Tibial artery (tissue), 4 donors: ENCODE measurements at regions not wholly inside any gene's neighbourhood (a gene's known extent, or its start where the extent isn't known, plus 50 kb on each side); places are given as distances from the start of the nearest gene placed in this dataset.
"Not testable (repeated sequence)": the region's sequence is repeated elsewhere in the genome, so short reads cannot be mapped to it uniquely, and the experiment has no call there.

Experiments
- DNase-seq, 2 donors: peaks; one replicate each; pipeline ENCODE4 v3.0.0-alpha.2; 2019
- H3K27ac ChIP-seq, 2 donors: fragments of 200-600 bp; sonication (generic) in 1 of 2; 1 replicate in 1 of 2; 2 replicates in 1 of 2; pipeline ENCODE4 v1.5.1; 2018 to 2019; ENCODE audit warnings: mild to moderate bottlenecking in 1 of 2
- H3K27me3 ChIP-seq, 2 donors: fragments of 200-600 bp; sonication (generic) in 1 of 2; one replicate each; pipeline versions ENCODE4 v1.5.1 to v1.6.0; 2016 to 2019
- H3K36me3 ChIP-seq, 3 donors: fragments of 200-600 bp; sonication (generic) in 2 of 3; one replicate each; pipeline ENCODE4 v1.5.1; 2016 to 2019; ENCODE audit warnings: mild to moderate bottlenecking in 2 of 3
- H3K4me1 ChIP-seq, 4 donors: fragments of 200-600 bp; sonication (generic) in 2 of 4; 1 replicate in 3 of 4; 2 replicates in 1 of 4; pipeline ENCODE4 v1.5.1; 2016 to 2019
- H3K4me3 ChIP-seq, 2 donors: fragments of 200-600 bp; sonication (generic) in 1 of 2; 1 replicate in 1 of 2; 2 replicates in 1 of 2; pipeline ENCODE4 v1.5.1; 2018 to 2019; ENCODE audit warnings: mild to moderate bottlenecking in 2 of 2
- H3K9me3 ChIP-seq, 3 donors: fragments of 200-600 bp; sonication (generic) in 1 of 3; one replicate each; pipeline ENCODE4 v1.5.1; 2016 to 2019
- intact Hi-C: fragments of 100-400 bp; cut with DNase I; formaldehyde crosslinking; loops from one replicate; pipeline ENCODE4 v1.15.0; 2023; ENCODE audit warnings: low total_unique reads
- TF ChIP-seq, protein P1 (sequence below), 2 experiments: fragments of 200-600 bp in 1 of 2; fragments of 450-650 bp in 1 of 2; IDR thresholded peaks; one replicate each; pipeline ENCODE4 v1.5.1; 2017 to 2019; ENCODE audit warnings: antibody characterized with exemption in 2 of 2, mild to moderate bottlenecking in 1 of 2, moderate library complexity in 1 of 2

- no peak overlapping the region for H3K27ac ChIP-seq
- no peak for DNase-seq
- intact Hi-C loops, result no loop called here
These were observed 64.4 kb upstream of the PTHLH start for GRCh38 chr12:28036940-28037339.

DNA sequence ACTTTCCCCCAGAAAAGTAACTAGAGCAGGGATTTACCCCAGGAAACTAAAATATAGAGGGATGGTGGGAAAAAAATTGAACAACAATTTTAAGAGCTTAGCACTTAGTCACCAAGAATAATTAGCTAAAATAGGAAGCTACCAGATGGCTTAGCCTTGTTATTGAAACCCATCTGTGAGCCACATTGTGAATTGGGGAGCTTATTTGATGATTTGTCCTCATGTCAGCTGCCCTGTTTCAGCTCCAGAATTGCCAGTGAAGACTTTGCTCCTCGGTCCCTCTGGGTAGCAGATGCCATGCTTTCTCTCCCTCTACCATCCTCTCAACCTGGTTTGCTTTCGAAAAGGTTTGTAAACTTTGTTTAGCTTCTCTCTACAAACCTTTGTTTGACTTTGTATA, 67.7 kb upstream of the PTHLH start:
- Histone ChIP-seq H3K27me3 (no peaks in the 10 kb centered on the region), H3K4me3 (no peak overlapping the region), H3K27ac (no peak overlapping the region), H3K4me1 (no peaks in the 10 kb centered on the region), H3K36me3 (no peaks in the 10 kb centered on the region), H3K9me3 (no peaks in the 10 kb centered on the region)
- TF ChIP-seq, protein P1, sequence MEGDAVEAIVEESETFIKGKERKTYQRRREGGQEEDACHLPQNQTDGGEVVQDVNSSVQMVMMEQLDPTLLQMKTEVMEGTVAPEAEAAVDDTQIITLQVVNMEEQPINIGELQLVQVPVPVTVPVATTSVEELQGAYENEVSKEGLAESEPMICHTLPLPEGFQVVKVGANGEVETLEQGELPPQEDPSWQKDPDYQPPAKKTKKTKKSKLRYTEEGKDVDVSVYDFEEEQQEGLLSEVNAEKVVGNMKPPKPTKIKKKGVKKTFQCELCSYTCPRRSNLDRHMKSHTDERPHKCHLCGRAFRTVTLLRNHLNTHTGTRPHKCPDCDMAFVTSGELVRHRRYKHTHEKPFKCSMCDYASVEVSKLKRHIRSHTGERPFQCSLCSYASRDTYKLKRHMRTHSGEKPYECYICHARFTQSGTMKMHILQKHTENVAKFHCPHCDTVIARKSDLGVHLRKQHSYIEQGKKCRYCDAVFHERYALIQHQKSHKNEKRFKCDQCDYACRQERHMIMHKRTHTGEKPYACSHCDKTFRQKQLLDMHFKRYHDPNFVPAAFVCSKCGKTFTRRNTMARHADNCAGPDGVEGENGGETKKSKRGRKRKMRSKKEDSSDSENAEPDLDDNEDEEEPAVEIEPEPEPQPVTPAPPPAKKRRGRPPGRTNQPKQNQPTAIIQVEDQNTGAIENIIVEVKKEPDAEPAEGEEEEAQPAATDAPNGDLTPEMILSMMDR (IDR thresholded peaks at IDR 0.05), result no peak
- intact Hi-C loops, result no loop called here
- no peak for DNase-seq

More at GRCh38 chr12:28036940-28037339, 64.4 kb upstream of the PTHLH start:
- Histone ChIP-seq H3K9me3 (no peaks in the 10 kb centered on the region), H3K4me1 (no peaks in the 10 kb centered on the region), H3K4me3 (no peak overlapping the region), H3K36me3 (no peaks in the 10 kb centered on the region), H3K27me3 (no peaks in the 10 kb centered on the region)
- TF ChIP-seq, protein P1 (IDR thresholded peaks at IDR 0.05), result no peak

- intact Hi-C loops, H3K4me3 ChIP-seq: not testable (repeated sequence)
These were observed 74.1 kb upstream of the PTHLH start for GRCh38 chr12:28046600-28046999.

DNA sequence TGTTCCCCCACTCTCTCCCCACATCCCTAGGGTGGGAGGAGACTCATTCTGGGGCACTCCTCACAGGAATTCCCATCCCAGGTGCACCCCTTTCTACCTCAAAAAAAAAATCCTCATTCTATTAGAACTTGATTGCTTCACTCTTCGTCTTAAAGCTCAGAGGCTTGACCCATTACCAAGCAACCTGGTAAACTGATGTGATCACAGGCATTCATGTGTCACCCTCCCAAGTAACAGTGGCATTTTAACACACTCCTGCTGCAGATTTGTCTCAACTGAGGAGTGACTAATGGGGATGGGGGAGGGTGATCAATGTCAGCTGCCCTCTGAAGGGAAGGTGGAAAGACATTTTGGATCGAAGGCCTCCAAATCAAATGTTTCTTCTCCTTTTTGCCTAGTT, 78.1 kb upstream of the PTHLH start:
- TF ChIP-seq, protein P1 (IDR thresholded peaks at IDR 0.05), result no peak

More at GRCh38 chr12:28046600-28046999, 74.1 kb upstream of the PTHLH start:
- not testable (repeated sequence) for H3K4me1 ChIP-seq, H3K9me3 ChIP-seq, H3K36me3 ChIP-seq, DNase-seq, H3K27me3 ChIP-seq, H3K27ac ChIP-seq

GRCh38 chr12:28051516-28052354, 79.2 kb upstream of the PTHLH start:
- no peak overlapping the region for H3K4me3 ChIP-seq

More for the DNA sequence above, 78.1 kb upstream of the PTHLH start:
- intact Hi-C loops, result no loop called here
- H3K9me3 ChIP-seq, result peaks cover 0 to 2% (median 0%) of the 10 kb centered on the region in 3 donors
- no peak overlapping the region for H3K4me3 ChIP-seq
- no peak overlapping the region for H3K27ac ChIP-seq
- no peaks in the 10 kb centered on the region for H3K27me3 ChIP-seq
- H3K36me3 ChIP-seq, result no peaks in the 10 kb centered on the region
- no peaks in the 10 kb centered on the region for H3K4me1 ChIP-seq
- no peak for DNase-seq

DNA sequence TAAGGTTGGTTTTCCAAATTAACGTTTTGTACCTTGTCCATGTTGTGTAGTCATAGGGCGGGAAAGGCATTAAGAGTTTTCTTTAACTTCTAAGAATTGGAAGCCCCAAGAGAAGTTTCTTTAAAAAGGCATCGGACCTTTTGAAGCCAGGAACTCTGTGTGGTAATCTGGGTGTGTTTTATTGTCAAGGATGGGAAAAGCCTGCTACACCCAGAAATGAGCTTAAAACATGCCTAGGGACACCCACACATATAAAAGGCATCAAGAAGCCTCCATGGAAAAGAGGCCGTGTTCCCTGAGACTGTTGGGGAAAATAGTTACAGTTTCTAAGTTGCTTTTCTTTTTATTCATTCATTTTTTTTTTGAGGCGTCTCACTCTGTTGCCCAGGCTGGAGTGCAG, 81.0 kb upstream of the PTHLH start:
- intact Hi-C loops, result no loop called here
- Histone ChIP-seq H3K27ac (no peak overlapping the region), H3K9me3 (no peaks in the 10 kb centered on the region), H3K4me3 (no peak overlapping the region), H3K27me3 (no peaks in the 10 kb centered on the region), H3K36me3 (no peaks in the 10 kb centered on the region), H3K4me1 (no peaks in the 10 kb centered on the region)
- TF ChIP-seq, protein P1 (IDR thresholded peaks at IDR 0.05), result no peak
- no peak for DNase-seq

More at GRCh38 chr12:28051516-28052354, 79.2 kb upstream of the PTHLH start:
- Histone ChIP-seq H3K27me3 (no peaks in the 10 kb centered on the region), H3K27ac (no peak overlapping the region), H3K36me3 (no peaks in the 10 kb centered on the region), H3K4me1 (no peaks in the 10 kb centered on the region), H3K9me3 (no peaks in the 10 kb centered on the region)
- intact Hi-C loops, result no loop called here
- TF ChIP-seq, protein P1 (IDR thresholded peaks at IDR 0.05), result no peak
- DNase-seq, result no peak
